H1 (cell line): ENCODE measurements at regions not wholly inside any gene's neighbourhood (a gene's known extent, or its start where the extent isn't known, plus 50 kb on each side); places are given as distances from the start of the nearest gene placed in this dataset.

Experiments
- CTCF ChIA-PET: fragments of 300-600 bp; sonication (Branson Sonifier 250); formaldehyde crosslinking; loops from one replicate; lab custom pipeline; 2021; ENCODE audit not compliant: partially characterized antibody; lab: Charles Lee
- POLR2A ChIA-PET: fragments of 300-600 bp; sonication (Branson Sonifier 250); formaldehyde crosslinking; loops from one replicate; lab custom pipeline; 2021; ENCODE audit warnings: inconsistent platforms; ENCODE audit not compliant: partially characterized antibody; lab: Charles Lee
- DNase-seq, 2 experiments: peaks; one replicate each; pipeline versions ENCODE4 v3.0.0 to v3.0.0-alpha.2; 2010 to 2022; ENCODE audit warnings: low spot score in 2 of 2, low read depth in 1 of 2, mixed read lengths in 1 of 2
- FAIRE-seq: peaks from 2 replicates; lab custom pipeline; 2011; peaks lifted over from hg19 to GRCh38; lab: Jason Lieb, UNC
- H2AFZ ChIP-seq: 2 replicates; pipeline ENCODE4 v1.8.1; 2012; ENCODE audit warnings: low read length, inconsistent platforms
- H2AK5ac ChIP-seq: 2 replicates; pipeline ENCODE4 v1.6.1; 2013; ENCODE audit warnings: low read depth, low read length
- H2BK120ac ChIP-seq: replicated peaks from 2 replicates; pipeline ENCODE3; 2013; ENCODE audit warnings: low read depth, low read length, inconsistent platforms
- H2BK12ac ChIP-seq: 2 replicates; pipeline ENCODE4 v1.6.1; 2013; ENCODE audit warnings: low read depth, low read length
- H2BK15ac ChIP-seq: 2 replicates; pipeline ENCODE4 v1.6.1; 2013; ENCODE audit warnings: low read length
- H2BK20ac ChIP-seq: 2 replicates; pipeline ENCODE4 v1.6.1; 2013; ENCODE audit warnings: low read length
- H2BK5ac ChIP-seq: 2 replicates; pipeline ENCODE4 v1.6.1; 2013; ENCODE audit warnings: low read depth, low read length
- H3K14ac ChIP-seq: 2 replicates; pipeline ENCODE4 v1.6.1; 2013; ENCODE audit warnings: inconsistent platforms; ENCODE audit not compliant: insufficient read length
- H3K18ac ChIP-seq: 2 replicates; pipeline ENCODE4 v1.6.1; 2013; ENCODE audit warnings: low read length; ENCODE audit errors: extremely low read depth
- H3K23ac ChIP-seq: 2 replicates; pipeline ENCODE4 v1.6.1; 2013; ENCODE audit warnings: inconsistent platforms; ENCODE audit not compliant: insufficient read length
- H3K23me2 ChIP-seq: 2 replicates; pipeline ENCODE4 v1.6.1; 2013; ENCODE audit warnings: low read depth, low read length
- H3K27ac ChIP-seq: 2 replicates; pipeline ENCODE4 v1.6.1; 2011; ENCODE audit warnings: low read depth, low read length, inconsistent platforms
- H3K27me3 ChIP-seq, 4 experiments: replicated peaks in 1 of 4; 1 replicate in 1 of 4; 2 replicates in 3 of 4; pipeline versions ENCODE4 v1.6.1 to v1.8.1; 2011 to 2013; ENCODE audit warnings: low read length in 3 of 4, mild to moderate bottlenecking in 3 of 4, inconsistent platforms in 2 of 4, mixed read lengths in 2 of 4, moderate library complexity in 1 of 4; ENCODE audit not compliant: control insufficient read depth in 3 of 4, insufficient read depth in 3 of 4; ENCODE audit errors: extremely low read depth in 1 of 4
- H3K36me3 ChIP-seq, 4 experiments: 2 replicates each; pipeline versions ENCODE4 v1.6.1 to v1.8.1; 2011 to 2013; ENCODE audit warnings: mild to moderate bottlenecking in 4 of 4, low read length in 3 of 4, moderate library complexity in 2 of 4, control low read depth in 1 of 4, inconsistent platforms in 1 of 4; ENCODE audit not compliant: insufficient read depth in 4 of 4, control insufficient read depth in 2 of 4
- H3K4ac ChIP-seq: replicated peaks from 2 replicates; pipeline ENCODE3; 2013; ENCODE audit warnings: low read length, low read depth, mixed read lengths, inconsistent platforms; ENCODE audit not compliant: insufficient read length
- H3K4me1 ChIP-seq, 4 experiments: replicated peaks in 1 of 4; 1 replicate in 1 of 4; 2 replicates in 3 of 4; pipeline versions ENCODE4 v1.6.1 to v1.8.1; 2011 to 2013; ENCODE audit warnings: low read length in 3 of 4, inconsistent platforms in 2 of 4, mixed read lengths in 1 of 4; ENCODE audit not compliant: insufficient read depth in 4 of 4, control insufficient read depth in 3 of 4
- H3K4me2 ChIP-seq, 2 experiments: 2 replicates each; pipeline versions ENCODE4 v1.6.1 to v1.8.1; 2011 to 2013; ENCODE audit warnings: low read depth in 2 of 2, low read length in 2 of 2, control low read depth in 1 of 2, inconsistent platforms in 1 of 2, mild to moderate bottlenecking in 1 of 2; ENCODE audit not compliant: insufficient read depth in 1 of 2
- H3K4me3 ChIP-seq, 4 experiments: fragments of 200-600, 300-600 bp in 1 of 4; sonication (generic), shearing (Covaris generic), sonication (Bioruptor Twin) in 1 of 4; 2 replicates each; pipeline versions ENCODE4 v1.5.1 to v1.8.1; 2011 to 2016; ENCODE audit warnings: low read length in 4 of 4, low read depth in 3 of 4, control low read depth in 2 of 4, inconsistent platforms in 2 of 4, mild to moderate bottlenecking in 2 of 4, mixed read lengths in 1 of 4, moderate library complexity in 1 of 4; ENCODE audit not compliant: insufficient read depth in 2 of 4; ENCODE audit errors: extremely low read depth in 1 of 4
- H3K56ac ChIP-seq: replicated peaks from 2 replicates; pipeline ENCODE3; 2013; ENCODE audit warnings: low read depth, mild to moderate bottlenecking, mixed read lengths, low read length, inconsistent platforms; ENCODE audit not compliant: insufficient read length
- H3K79me1 ChIP-seq: 2 replicates; pipeline ENCODE4 v1.6.1; 2013; ENCODE audit warnings: low read depth, low read length, control low read depth
- H3K79me2 ChIP-seq, 2 experiments: 2 replicates each; pipeline versions ENCODE4 v1.6.1 to v1.8.1; 2012 to 2013; ENCODE audit warnings: low read length in 2 of 2, mild to moderate bottlenecking in 2 of 2, inconsistent platforms in 1 of 2; ENCODE audit not compliant: insufficient read depth in 2 of 2, control insufficient read depth in 1 of 2
- H3K9ac ChIP-seq, 4 experiments: replicated peaks in 1 of 4; 1 replicate in 1 of 4; 2 replicates in 3 of 4; pipeline versions ENCODE4 v1.6.1 to v1.8.1; 2011 to 2013; ENCODE audit warnings: low read depth in 3 of 4, low read length in 3 of 4, control low read depth in 2 of 4, mild to moderate bottlenecking in 2 of 4, moderate library complexity in 2 of 4, inconsistent platforms in 1 of 4; ENCODE audit errors: extremely low read depth in 1 of 4
- H3K9me3 ChIP-seq, 2 experiments: 2 replicates each; pipeline versions ENCODE4 v1.6.1 to v1.8.1; 2012 to 2013; ENCODE audit warnings: mild to moderate bottlenecking in 2 of 2, moderate library complexity in 2 of 2, control low read depth in 1 of 2, inconsistent platforms in 1 of 2, low read depth in 1 of 2, low read length in 1 of 2, mixed read lengths in 1 of 2; ENCODE audit not compliant: insufficient read depth in 2 of 2
- H4K20me1 ChIP-seq, 2 experiments: replicated peaks in 1 of 2; 2 replicates each; pipeline versions ENCODE3 to v1.8.1; 2011 to 2013; ENCODE audit warnings: inconsistent platforms in 2 of 2, low read length in 2 of 2, mild to moderate bottlenecking in 1 of 2; ENCODE audit not compliant: insufficient read depth in 2 of 2, control insufficient read depth in 1 of 2
- H4K5ac ChIP-seq: 2 replicates; pipeline ENCODE4 v1.6.1; 2013; ENCODE audit warnings: low read length, low read depth, mixed read lengths, inconsistent platforms; ENCODE audit not compliant: insufficient read length
- H4K8ac ChIP-seq: 2 replicates; pipeline ENCODE4 v1.8.0; 2013; ENCODE audit warnings: mild to moderate bottlenecking, moderate library complexity, low read length, inconsistent platforms; ENCODE audit not compliant: insufficient read depth; ENCODE audit errors: extremely low read depth
- H4K91ac ChIP-seq: replicated peaks from 2 replicates; pipeline ENCODE3; 2013; ENCODE audit warnings: low read length, mixed read lengths, inconsistent platforms; ENCODE audit not compliant: insufficient read length
- CHD1 ChIP-seq: IDR thresholded peaks from 2 replicates; pipeline ENCODE4 v1.6.1; 2012; ENCODE audit warnings: low read depth, low read length, improper control_type of control experiment
- FOSL1 ChIP-seq: IDR thresholded peaks from 2 replicates; pipeline ENCODE4 v1.6.1; 2011; ENCODE audit warnings: mild to moderate bottlenecking, low read depth, low read length, moderate library complexity; ENCODE audit not compliant: insufficient read depth
- GABPA ChIP-seq: IDR thresholded peaks from 2 replicates; pipeline ENCODE4 v1.6.1; 2011; ENCODE audit warnings: mild to moderate bottlenecking, low read length, moderate library complexity, borderline replicate concordance; ENCODE audit not compliant: insufficient read depth
- POU5F1 ChIP-seq: IDR thresholded peaks from 2 replicates; pipeline ENCODE4 v1.6.1; 2011; ENCODE audit warnings: low read depth, mild to moderate bottlenecking, low read length, moderate library complexity
- RBBP5 ChIP-seq: IDR thresholded peaks from 2 replicates; pipeline ENCODE4 v1.7.1; 2012; ENCODE audit warnings: low read depth, mild to moderate bottlenecking, inconsistent platforms, low read length, moderate library complexity, borderline replicate concordance
- whole genome bisulfite sequencing, 2 experiments: shearing (Covaris generic) in 1 of 2; methylation state at CpG; one replicate each; pipeline versions ENCODE4 v1.1.6 to v1.1.7; 2013 to 2015; ENCODE audit warnings: low lambda C conversion rate in 2 of 2, mixed read lengths in 2 of 2, inconsistent platforms in 1 of 2, low coverage in 1 of 2, missing lambda C conversion rate in 1 of 2; ENCODE audit not compliant: insufficient replicate concordance in 2 of 2, insufficient coverage in 1 of 2, insufficient read length in 1 of 2; ENCODE audit errors: extremely low coverage in 1 of 2, missing lambda C conversion rate in 1 of 2; 5-methylcytosine and 5-hydroxymethylcytosine counted together
- TF ChIP-seq, protein P1 (sequence below): IDR thresholded peaks from 2 replicates; pipeline ENCODE4 v1.6.1; 2011; ENCODE audit warnings: low read depth, mild to moderate bottlenecking, low read length; ENCODE audit not compliant: insufficient read depth
- TF ChIP-seq, protein P2 (sequence below): IDR thresholded peaks from 2 replicates; pipeline ENCODE4 v1.6.1; 2012; ENCODE audit warnings: low read length, inconsistent platforms

GRCh38 chr6:6497541-6497940, 91.0 kb upstream of the LY86 start:
- TF ChIP-seq RBBP5: no peak
- TF ChIP-seq, protein P1, sequence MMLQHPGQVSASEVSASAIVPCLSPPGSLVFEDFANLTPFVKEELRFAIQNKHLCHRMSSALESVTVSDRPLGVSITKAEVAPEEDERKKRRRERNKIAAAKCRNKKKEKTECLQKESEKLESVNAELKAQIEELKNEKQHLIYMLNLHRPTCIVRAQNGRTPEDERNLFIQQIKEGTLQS: no peak
- TF ChIP-seq CHD1: no peak
- no peak for TF ChIP-seq GABPA
- TF ChIP-seq FOSL1: no peak
- TF ChIP-seq POU5F1: no peak
- TF ChIP-seq, protein P2, sequence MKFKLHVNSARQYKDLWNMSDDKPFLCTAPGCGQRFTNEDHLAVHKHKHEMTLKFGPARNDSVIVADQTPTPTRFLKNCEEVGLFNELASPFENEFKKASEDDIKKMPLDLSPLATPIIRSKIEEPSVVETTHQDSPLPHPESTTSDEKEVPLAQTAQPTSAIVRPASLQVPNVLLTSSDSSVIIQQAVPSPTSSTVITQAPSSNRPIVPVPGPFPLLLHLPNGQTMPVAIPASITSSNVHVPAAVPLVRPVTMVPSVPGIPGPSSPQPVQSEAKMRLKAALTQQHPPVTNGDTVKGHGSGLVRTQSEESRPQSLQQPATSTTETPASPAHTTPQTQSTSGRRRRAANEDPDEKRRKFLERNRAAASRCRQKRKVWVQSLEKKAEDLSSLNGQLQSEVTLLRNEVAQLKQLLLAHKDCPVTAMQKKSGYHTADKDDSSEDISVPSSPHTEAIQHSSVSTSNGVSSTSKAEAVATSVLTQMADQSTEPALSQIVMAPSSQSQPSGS: no peak
- no peak overlapping the region for H2BK15ac ChIP-seq
- H4K8ac ChIP-seq: no peak overlapping the region
- CTCF ChIA-PET: interaction anchor here (0.9 to 1.6 kb wide), 3 partner anchors 50 to 441 kb away, joined by 3 read pairs; no protein-coding TSS in a partner anchor
- no peak overlapping the region for H4K5ac ChIP-seq
- no peak overlapping the region for H3K9ac ChIP-seq
- no peak overlapping the region for H3K4ac ChIP-seq
- H3K27ac ChIP-seq: no peak overlapping the region
- no peak overlapping the region for H2BK20ac ChIP-seq
- FAIRE-seq (no peak), DNase-seq (no peak)
- H3K27me3 ChIP-seq: no peaks in the 10 kb centered on the region
- H3K56ac ChIP-seq: no peak overlapping the region
- H3K18ac ChIP-seq: no peak overlapping the region
- H2BK120ac ChIP-seq: no peak overlapping the region
- no peaks in the 10 kb centered on the region for H3K79me2 ChIP-seq
- no peak overlapping the region for H3K14ac ChIP-seq
- no peak overlapping the region for H3K23ac ChIP-seq
- no peak overlapping the region for H4K91ac ChIP-seq
- H4K20me1 ChIP-seq: no peaks in the 10 kb centered on the region
- H3K9me3 ChIP-seq: no peaks in the 10 kb centered on the region
- H3K4me2 ChIP-seq: no peak overlapping the region
- no peak overlapping the region for H2AFZ ChIP-seq
- no peak overlapping the region for H3K4me3 ChIP-seq
- no peak overlapping the region for H2BK5ac ChIP-seq
- H2AK5ac ChIP-seq: no peak overlapping the region
- no peaks in the 10 kb centered on the region for H3K23me2 ChIP-seq
- H3K4me1 ChIP-seq: no peaks in the 10 kb centered on the region
- H3K36me3 ChIP-seq: no peaks in the 10 kb centered on the region; a peak in 1 of 8 replicates
- POLR2A ChIA-PET: no interaction called here
- no peaks in the 10 kb centered on the region for H3K79me1 ChIP-seq
- 98% methylated on average over 10 of the region's 10 CpGs; no CpG with 5 or more reads in 1 of the 2 experiments for WGBS, 2 experiments
- no peak overlapping the region for H2BK12ac ChIP-seq
